IMR-90 (cell line): ENCODE measurements at regions not wholly inside any gene's neighbourhood (a gene's known extent, or its start where the extent isn't known, plus 50 kb on each side); places are given as distances from the start of the nearest gene placed in this dataset.

ENCODE experiments used
- ATAC-seq: fragments of 200-7000 bp; cut with Tn5 transposase; 2 replicates; pipeline ENCODE4 v1.9.1; 2020; ENCODE audit warnings: low read depth, mild to moderate bottlenecking, moderate library complexity
- BruUV-seq: library from RNA; stranded (reverse); fragments of 400-500 nt; replicated peaks from 2 replicates; lab custom pipeline; 2021; lab: Mats Ljungman, UMichigan
- CTCF ChIA-PET: fragments of 300-600 bp; formaldehyde crosslinking; extraction: SDS; loops from one replicate; lab custom pipeline; 2021; ENCODE audit warnings: antibody characterized with exemption; lab: Yijun Ruan, JAX
- POLR2A ChIA-PET: fragments of 300-600 bp; sonication (Branson Sonifier 250); formaldehyde crosslinking; loops from one replicate; lab custom pipeline; 2022; ENCODE audit warnings: antibody characterized with exemption; ENCODE audit not compliant: unreplicated experiment; lab: Charles Lee
- DNase-seq: peaks from one replicate; pipeline ENCODE4 v3.0.0; 2013
- H2AFZ ChIP-seq: replicated peaks from 2 replicates; pipeline ENCODE3; 2013; ENCODE audit warnings: low read length, mild to moderate bottlenecking; ENCODE audit not compliant: poor library complexity
- H2AK5ac ChIP-seq: 2 replicates; pipeline ENCODE4 v1.6.1; 2013; ENCODE audit warnings: low read depth, low read length, inconsistent platforms
- H2AK9ac ChIP-seq: replicated peaks from 2 replicates; pipeline ENCODE3; 2013; ENCODE audit warnings: mild to moderate bottlenecking, low read depth, low read length, moderate library complexity; ENCODE audit not compliant: poor library complexity
- H2BK120ac ChIP-seq: 2 replicates; pipeline ENCODE4 v1.6.1; 2013; ENCODE audit warnings: low read depth, low read length, inconsistent platforms
- H2BK15ac ChIP-seq: 3 replicates; pipeline ENCODE4 v1.6.1; 2013; ENCODE audit warnings: low read depth, low read length, inconsistent platforms
- H2BK20ac ChIP-seq: 2 replicates; pipeline ENCODE4 v1.6.1; 2013; ENCODE audit warnings: low read depth, mild to moderate bottlenecking, inconsistent platforms, low read length, moderate library complexity
- H2BK5ac ChIP-seq: 2 replicates; pipeline ENCODE4 v1.6.1; 2013; ENCODE audit warnings: mild to moderate bottlenecking, low read depth, low read length, inconsistent platforms; ENCODE audit not compliant: poor library complexity, severe bottlenecking
- H3K14ac ChIP-seq: replicated peaks from 2 replicates; pipeline ENCODE4 v1.6.1; 2013; ENCODE audit warnings: low read depth, low read length, inconsistent platforms
- H3K18ac ChIP-seq: 2 replicates; pipeline ENCODE4 v1.6.1; 2013; ENCODE audit warnings: low read depth, low read length, control low read depth
- H3K23ac ChIP-seq: 2 replicates; pipeline ENCODE4 v1.6.1; 2013; ENCODE audit warnings: low read depth, low read length, inconsistent platforms
- H3K27ac ChIP-seq: 2 replicates; pipeline ENCODE4 v1.5.1; 2013; ENCODE audit warnings: mild to moderate bottlenecking, control low read depth, low read length; ENCODE audit not compliant: insufficient read depth
- H3K27me3 ChIP-seq: 2 replicates; pipeline ENCODE4 v1.6.1; 2013; ENCODE audit warnings: low read length; ENCODE audit not compliant: control insufficient read depth, insufficient read depth
- H3K36me3 ChIP-seq: 2 replicates; pipeline ENCODE4 v1.6.1; 2013; ENCODE audit warnings: low read length, mixed read lengths; ENCODE audit not compliant: control insufficient read depth, insufficient read depth
- H3K4ac ChIP-seq: 2 replicates; pipeline ENCODE4 v1.6.1; 2013; ENCODE audit warnings: low read depth, low read length, inconsistent platforms
- H3K4me1 ChIP-seq: 2 replicates; pipeline ENCODE4 v1.6.1; 2013; ENCODE audit warnings: low read length, mixed read lengths; ENCODE audit not compliant: control insufficient read depth, insufficient read depth
- H3K4me2 ChIP-seq: 2 replicates; pipeline ENCODE4 v1.6.1; 2013; ENCODE audit warnings: low read depth, mild to moderate bottlenecking, control low read depth, low read length, moderate library complexity
- H3K4me3 ChIP-seq: 2 replicates; pipeline ENCODE4 v1.5.1; 2013; ENCODE audit warnings: low read depth, mild to moderate bottlenecking, control low read depth, low read length, moderate library complexity; ENCODE audit not compliant: insufficient read depth
- H3K56ac ChIP-seq: 2 replicates; pipeline ENCODE4 v1.6.1; 2013; ENCODE audit warnings: low read length, inconsistent platforms; ENCODE audit not compliant: insufficient read depth; ENCODE audit errors: extremely low read depth
- H3K79me1 ChIP-seq, 2 experiments: 2 replicates each; pipeline ENCODE4 v1.6.1; 2013; ENCODE audit warnings: low read length in 2 of 2, inconsistent platforms in 1 of 2, low read depth in 1 of 2
- H3K9ac ChIP-seq: 2 replicates; pipeline ENCODE4 v1.6.1; 2013; ENCODE audit warnings: low read depth, low read length, control low read depth
- H3K9me1 ChIP-seq: 2 replicates; pipeline ENCODE4 v1.6.1; 2013; ENCODE audit warnings: low read length, inconsistent platforms; ENCODE audit not compliant: insufficient read depth
- H3K9me3 ChIP-seq: 2 replicates; pipeline ENCODE4 v1.6.1; 2013; ENCODE audit warnings: low read length; ENCODE audit not compliant: control insufficient read depth, insufficient read depth
- H4K20me1 ChIP-seq: 2 replicates; pipeline ENCODE4 v1.6.1; 2013; ENCODE audit warnings: low read length, inconsistent platforms; ENCODE audit not compliant: insufficient read depth
- H4K5ac ChIP-seq: 2 replicates; pipeline ENCODE4 v1.6.1; 2013; ENCODE audit warnings: mild to moderate bottlenecking, low read depth, low read length, control low read depth
- H4K8ac ChIP-seq, 2 experiments: 2 replicates each; pipeline ENCODE4 v1.6.1; 2013; ENCODE audit warnings: low read depth in 2 of 2, low read length in 2 of 2, control low read depth in 1 of 2, inconsistent platforms in 1 of 2
- H4K91ac ChIP-seq: 2 replicates; pipeline ENCODE4 v1.6.1; 2013; ENCODE audit warnings: low read depth, low read length, inconsistent platforms; ENCODE audit not compliant: insufficient read depth
- BHLHE40 ChIP-seq: fragments of 150-350 bp; IDR thresholded peaks from 2 replicates; pipeline ENCODE4 v1.6.1; 2016; ENCODE audit warnings: mild to moderate bottlenecking, low read depth, low read length
- CEBPB ChIP-seq: IDR thresholded peaks from 2 replicates; pipeline ENCODE4 v1.6.1; 2012; ENCODE audit warnings: low read depth, low read length, improper control_type of control experiment
- CHD1 ChIP-seq: IDR thresholded peaks from 2 replicates; pipeline ENCODE4 v1.6.1; 2012; ENCODE audit warnings: low read depth, low read length, improper control_type of control experiment
- FOS ChIP-seq: fragments of 150-350 bp; IDR thresholded peaks from 2 replicates; pipeline ENCODE4 v1.6.1; 2016; ENCODE audit warnings: low read depth, low read length
- MAFK ChIP-seq: IDR thresholded peaks from 2 replicates; pipeline ENCODE4 v1.6.1; 2012; ENCODE audit warnings: low read depth, low read length, improper control_type of control experiment
- MAZ ChIP-seq: IDR thresholded peaks from 2 replicates; pipeline ENCODE4 v1.6.1; 2012; ENCODE audit warnings: low read depth, mild to moderate bottlenecking, low read length, improper control_type of control experiment, moderate library complexity, borderline replicate concordance
- MXI1 ChIP-seq: IDR thresholded peaks from 2 replicates; pipeline ENCODE4 v1.6.1; 2012; ENCODE audit warnings: low read depth, mild to moderate bottlenecking, low read length, moderate library complexity, borderline replicate concordance
- NFE2L2 ChIP-seq: fragments of 150-350 bp; IDR thresholded peaks from 2 replicates; pipeline ENCODE4 v1.6.1; 2016; ENCODE audit warnings: low read depth, mild to moderate bottlenecking, low read length
- POLR2A ChIP-seq: IDR thresholded peaks from 2 replicates; pipeline ENCODE4 v1.6.1; 2012; ENCODE audit warnings: mild to moderate bottlenecking, low read depth, low read length
- RAD21 ChIP-seq: IDR thresholded peaks from 2 replicates; pipeline ENCODE4 v1.6.1; 2012; ENCODE audit warnings: low read length, improper control_type of control experiment
- RFX5 ChIP-seq: IDR thresholded peaks from 2 replicates; pipeline ENCODE4 v1.8.0; 2012; ENCODE audit warnings: low read depth, mild to moderate bottlenecking, low read length, moderate library complexity
- SMC3 ChIP-seq: fragments of 150-350 bp; IDR thresholded peaks from 2 replicates; pipeline ENCODE4 v1.6.1; 2016; ENCODE audit warnings: low read depth, mild to moderate bottlenecking, antibody characterized with exemption, low read length, moderate library complexity
- WGBS, 2 experiments: methylation state at CpG; one replicate each; pipeline versions ENCODE4 v1.1.5 to v1.1.7; 2013; ENCODE audit warnings: missing lambda C conversion rate in 2 of 2; ENCODE audit not compliant: insufficient read length in 1 of 2; ENCODE audit errors: extremely low coverage in 2 of 2; 5-methylcytosine and 5-hydroxymethylcytosine counted together
- dilution Hi-C: fragments of 300-500 bp; cut with HindIII; formaldehyde crosslinking; loops from one replicate; pipeline ENCODE4 v1.14.3; 2018; ENCODE audit warnings: low sequenced_read_pairs; ENCODE audit not compliant: unreplicated experiment
- in situ Hi-C: fragments of 300-500 bp; cut with MboI; formaldehyde crosslinking; loops from 3 replicates; pipeline ENCODE4 v1.14.3; 2019; ENCODE audit warnings: low sequenced_read_pairs, inconsistent platforms, mixed read lengths
- intact Hi-C: fragments of 100-400 bp; cut with micrococcal nuclease; formaldehyde crosslinking; loops from 2 replicates; pipeline ENCODE4 v1.10.0; 2022
- TF ChIP-seq, protein P1 (sequence below): fragments of 150-350 bp; IDR thresholded peaks from 2 replicates; pipeline ENCODE4 v1.6.1; 2016; ENCODE audit warnings: low read depth, mild to moderate bottlenecking, low read length, moderate library complexity, borderline replicate concordance
- TF ChIP-seq, protein P2 (sequence below): conservative IDR thresholded peaks from 2 replicates; pipeline ENCODE4 v1.5.1; 2012; ENCODE audit warnings: mild to moderate bottlenecking, low read depth, low read length, improper control_type of control experiment

DNA sequence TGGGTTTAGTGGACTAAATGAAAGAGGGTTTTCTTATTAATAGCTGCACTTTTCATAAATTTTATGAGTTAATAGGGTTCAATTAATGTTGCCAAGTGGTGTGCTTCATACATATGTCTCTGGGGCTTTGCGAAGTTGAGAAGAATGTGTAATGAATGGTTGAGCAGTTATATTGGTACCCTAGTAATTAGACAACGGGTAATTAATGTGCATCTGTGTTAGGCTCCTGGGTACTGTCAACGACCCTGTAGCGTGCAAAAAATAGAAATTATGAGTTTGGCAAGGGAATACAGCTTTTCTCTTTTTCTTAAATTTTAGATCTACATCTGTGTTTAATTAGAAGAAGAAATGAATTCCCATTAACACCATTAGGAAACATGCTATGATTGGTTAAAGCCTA, 1027.7 kb downstream of the ARAP2 start:
- BruUV-seq: no TSS peak
- Histone ChIP-seq H3K14ac (no peak overlapping the region), H3K9me1 (no peaks in the 10 kb centered on the region), H3K4me1 (no peaks in the 10 kb centered on the region), H3K56ac (no peak overlapping the region), H2BK5ac (no peak overlapping the region), H3K4ac (no peak overlapping the region), H3K23ac (no peak overlapping the region), H3K36me3 (no peaks in the 10 kb centered on the region), H4K20me1 (no peaks in the 10 kb centered on the region), H2AFZ (no peak overlapping the region), H2AK9ac (no peak overlapping the region), H3K4me3 (no peak overlapping the region), H3K27ac (no peak overlapping the region), H3K4me2 (no peak overlapping the region), H4K8ac (no peak overlapping the region), H3K9ac (no peak overlapping the region), H4K91ac (no peak overlapping the region), H3K9me3 (peaks cover 3% of the 10 kb centered on the region; the same call in 1 of the 2 replicates), H2BK20ac (no peak overlapping the region), H3K27me3 (no peaks in the 10 kb centered on the region), H4K5ac (no peak overlapping the region), H3K79me1 (no peaks in the 10 kb centered on the region), H2BK15ac (no peak overlapping the region), H3K18ac (no peak overlapping the region), H2BK120ac (no peak overlapping the region), H2AK5ac (no peak overlapping the region)
- no peak for TF ChIP-seq BHLHE40
- TF ChIP-seq CEBPB: no peak
- no peak for TF ChIP-seq MAZ
- TF ChIP-seq, protein P1, sequence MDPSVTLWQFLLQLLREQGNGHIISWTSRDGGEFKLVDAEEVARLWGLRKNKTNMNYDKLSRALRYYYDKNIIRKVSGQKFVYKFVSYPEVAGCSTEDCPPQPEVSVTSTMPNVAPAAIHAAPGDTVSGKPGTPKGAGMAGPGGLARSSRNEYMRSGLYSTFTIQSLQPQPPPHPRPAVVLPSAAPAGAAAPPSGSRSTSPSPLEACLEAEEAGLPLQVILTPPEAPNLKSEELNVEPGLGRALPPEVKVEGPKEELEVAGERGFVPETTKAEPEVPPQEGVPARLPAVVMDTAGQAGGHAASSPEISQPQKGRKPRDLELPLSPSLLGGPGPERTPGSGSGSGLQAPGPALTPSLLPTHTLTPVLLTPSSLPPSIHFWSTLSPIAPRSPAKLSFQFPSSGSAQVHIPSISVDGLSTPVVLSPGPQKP: no peak
- TF ChIP-seq MXI1: no peak
- TF ChIP-seq NFE2L2: no peak
- TF ChIP-seq RAD21: no peak
- no peak for TF ChIP-seq MAFK
- no peak for TF ChIP-seq SMC3
- TF ChIP-seq, protein P2, sequence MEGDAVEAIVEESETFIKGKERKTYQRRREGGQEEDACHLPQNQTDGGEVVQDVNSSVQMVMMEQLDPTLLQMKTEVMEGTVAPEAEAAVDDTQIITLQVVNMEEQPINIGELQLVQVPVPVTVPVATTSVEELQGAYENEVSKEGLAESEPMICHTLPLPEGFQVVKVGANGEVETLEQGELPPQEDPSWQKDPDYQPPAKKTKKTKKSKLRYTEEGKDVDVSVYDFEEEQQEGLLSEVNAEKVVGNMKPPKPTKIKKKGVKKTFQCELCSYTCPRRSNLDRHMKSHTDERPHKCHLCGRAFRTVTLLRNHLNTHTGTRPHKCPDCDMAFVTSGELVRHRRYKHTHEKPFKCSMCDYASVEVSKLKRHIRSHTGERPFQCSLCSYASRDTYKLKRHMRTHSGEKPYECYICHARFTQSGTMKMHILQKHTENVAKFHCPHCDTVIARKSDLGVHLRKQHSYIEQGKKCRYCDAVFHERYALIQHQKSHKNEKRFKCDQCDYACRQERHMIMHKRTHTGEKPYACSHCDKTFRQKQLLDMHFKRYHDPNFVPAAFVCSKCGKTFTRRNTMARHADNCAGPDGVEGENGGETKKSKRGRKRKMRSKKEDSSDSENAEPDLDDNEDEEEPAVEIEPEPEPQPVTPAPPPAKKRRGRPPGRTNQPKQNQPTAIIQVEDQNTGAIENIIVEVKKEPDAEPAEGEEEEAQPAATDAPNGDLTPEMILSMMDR: no peak
- TF ChIP-seq RFX5: no peak
- TF ChIP-seq POLR2A: no peak
- TF ChIP-seq CHD1: no peak
- TF ChIP-seq FOS: no peak
- WGBS, 2 experiments: no CpG with 5 or more reads among the region's 4 CpGs
- ChIA-PET CTCF (no interaction called here), POLR2A (no interaction called here)
- in situ Hi-C loops (no loop called here), dilution Hi-C loops (no loop called here), intact Hi-C loops (loop anchor here (10.0 kb wide), 1 partner anchor 1588 kb away; no protein-coding TSS in a partner anchor)
- no peak for DNase-seq
- ATAC-seq: no peak
